ENCODE measurements at regions not wholly inside any gene's neighbourhood (a gene's known extent, or its start where the extent isn't known, plus 50 kb on each side); places are given as distances from the start of the nearest gene placed in this dataset.

DNA sequence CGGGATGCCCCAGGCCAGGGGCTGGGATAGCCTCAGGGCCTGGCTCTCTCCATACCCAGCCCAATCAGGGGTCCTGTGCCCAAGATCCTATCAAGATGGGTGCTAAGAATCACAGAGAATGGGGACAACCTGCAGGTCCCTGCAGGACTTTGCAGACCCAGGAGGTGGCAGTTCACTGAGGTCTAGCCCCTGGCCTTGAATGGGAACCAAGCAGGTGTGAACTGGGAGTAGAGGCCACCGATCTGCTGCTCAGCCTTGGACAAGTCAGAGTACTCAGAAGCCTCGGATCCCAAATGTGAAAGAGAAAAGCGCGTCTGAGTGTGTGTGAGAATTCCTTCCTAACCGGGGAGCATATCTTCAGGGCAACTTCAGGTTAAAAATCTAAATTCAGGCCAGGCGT, 76.2 kb downstream of the ARL6IP4 start:
- H3K36me3 ChIP-seq (ENCODE audit: insufficient read depth, low read length) = no peaks in the 10 kb centered on the region
- peaks cover 1% of the 10 kb centered on the region for H3K27me3 Mint-ChIP-seq (ENCODE audit: low read depth, unreplicated experiment)

DNA sequence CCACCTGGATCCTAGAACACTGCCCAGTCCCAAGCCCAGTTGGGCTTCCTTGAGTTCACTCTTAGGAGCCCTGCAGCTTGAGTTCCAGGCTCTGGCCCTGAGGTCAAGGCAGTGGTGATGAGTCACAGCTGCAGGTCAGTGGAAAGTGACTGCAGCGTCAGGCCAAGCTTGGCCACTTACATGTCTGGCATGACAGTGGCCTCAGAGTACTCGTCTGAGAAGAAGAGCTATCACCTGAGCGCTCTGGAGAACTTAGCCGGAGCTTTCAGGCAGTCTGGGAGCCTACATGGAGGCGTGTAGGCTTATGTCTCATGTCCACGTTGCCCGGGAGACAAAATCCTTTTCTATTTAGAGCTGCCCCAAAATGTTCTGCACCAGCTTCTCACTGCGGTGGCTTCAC, 75.6 kb downstream of the ARL6IP4 start:
- FAIRE-seq = no peak
- TF ChIP-seq, protein P1, sequence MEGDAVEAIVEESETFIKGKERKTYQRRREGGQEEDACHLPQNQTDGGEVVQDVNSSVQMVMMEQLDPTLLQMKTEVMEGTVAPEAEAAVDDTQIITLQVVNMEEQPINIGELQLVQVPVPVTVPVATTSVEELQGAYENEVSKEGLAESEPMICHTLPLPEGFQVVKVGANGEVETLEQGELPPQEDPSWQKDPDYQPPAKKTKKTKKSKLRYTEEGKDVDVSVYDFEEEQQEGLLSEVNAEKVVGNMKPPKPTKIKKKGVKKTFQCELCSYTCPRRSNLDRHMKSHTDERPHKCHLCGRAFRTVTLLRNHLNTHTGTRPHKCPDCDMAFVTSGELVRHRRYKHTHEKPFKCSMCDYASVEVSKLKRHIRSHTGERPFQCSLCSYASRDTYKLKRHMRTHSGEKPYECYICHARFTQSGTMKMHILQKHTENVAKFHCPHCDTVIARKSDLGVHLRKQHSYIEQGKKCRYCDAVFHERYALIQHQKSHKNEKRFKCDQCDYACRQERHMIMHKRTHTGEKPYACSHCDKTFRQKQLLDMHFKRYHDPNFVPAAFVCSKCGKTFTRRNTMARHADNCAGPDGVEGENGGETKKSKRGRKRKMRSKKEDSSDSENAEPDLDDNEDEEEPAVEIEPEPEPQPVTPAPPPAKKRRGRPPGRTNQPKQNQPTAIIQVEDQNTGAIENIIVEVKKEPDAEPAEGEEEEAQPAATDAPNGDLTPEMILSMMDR (IDR thresholded peaks at IDR 0.05; ENCODE audit: insufficient read depth, low read depth, low read length) = no peak
- TF ChIP-seq EZH2 (IDR thresholded peaks at IDR 0.05; ENCODE audit: insufficient read depth, low read length) = no peak
- H3K9me3 Mint-ChIP-seq (ENCODE audit: unreplicated experiment) = peaks cover 4% of the 10 kb centered on the region

More for the DNA sequence above, 76.2 kb downstream of the ARL6IP4 start:
- no peak overlapping the region for H3K27ac ChIP-seq (ENCODE audit: low read depth, low read length)
- H3K79me2 ChIP-seq (ENCODE audit: insufficient read depth, low read length) = no peaks in the 10 kb centered on the region
- H2AFZ ChIP-seq (ENCODE audit: low read depth, low read length) = no peak overlapping the region
- no peaks in the 10 kb centered on the region for H3K27me3 ChIP-seq (ENCODE audit: insufficient read depth, low read length)
- Mint-ChIP-seq H3K36me3 (ENCODE audit: low read depth, unreplicated experiment) (peaks cover 3% of the 10 kb centered on the region), H3K4me1 (ENCODE audit: low read depth, unreplicated experiment) (peaks cover 7% of the 10 kb centered on the region), H3K9me3 (ENCODE audit: unreplicated experiment) (peaks cover 4% of the 10 kb centered on the region), H3K27ac (ENCODE audit: unreplicated experiment) (no peak overlapping the region), H3K4me3 (ENCODE audit: unreplicated experiment) (no peak overlapping the region)
- no peaks in the 10 kb centered on the region for H3K9me3 ChIP-seq (ENCODE audit: insufficient read depth, low read depth, low read length)
- H3K9ac ChIP-seq (ENCODE audit: low read length) = no peak overlapping the region
- no peak overlapping the region for H3K4me3 ChIP-seq (ENCODE audit: insufficient read depth, low read depth, low read length)
- peaks cover 6% of the 10 kb centered on the region for H3K4me1 ChIP-seq (ENCODE audit: insufficient read depth, low read length)
- peaks cover 43% of the 10 kb centered on the region for H4K20me1 ChIP-seq (ENCODE audit: insufficient read depth, low read length)
- DNase-seq (ENCODE audit: low read depth) = no peak
- FAIRE-seq = no peak
- TF ChIP-seq EZH2 (IDR thresholded peaks at IDR 0.05; ENCODE audit: insufficient read depth, low read length) = no peak
- TF ChIP-seq, protein P1 (IDR thresholded peaks at IDR 0.05; ENCODE audit: insufficient read depth, low read depth, low read length) = no peak
- no peak overlapping the region for H3K4me2 ChIP-seq (ENCODE audit: low read length)

DNA sequence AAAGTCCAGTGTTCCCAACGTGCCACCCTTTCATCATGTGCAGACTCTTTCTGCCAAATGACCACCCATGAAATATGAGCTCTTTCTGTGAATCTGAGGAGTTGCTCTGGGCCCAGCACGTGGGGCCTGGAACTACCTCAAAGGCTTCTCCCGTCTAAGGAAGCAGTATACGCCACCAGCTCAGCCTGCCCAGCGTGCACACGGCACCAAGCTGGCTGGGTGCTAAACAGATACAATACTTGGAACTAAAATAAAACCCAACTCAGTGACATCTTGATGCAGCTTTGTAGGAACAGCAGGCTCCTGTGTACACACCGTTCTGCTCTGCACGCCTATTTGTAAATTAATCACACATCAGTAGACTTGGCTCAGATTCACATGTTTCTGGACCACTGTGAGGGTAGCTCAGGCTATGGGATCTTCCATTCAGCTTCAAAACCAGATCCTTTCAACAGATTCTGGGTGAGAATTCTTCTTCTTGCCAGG, 74.8 kb downstream of the ARL6IP4 start:
- H3K27ac ChIP-seq (ENCODE audit: low read depth, low read length) = no peak overlapping the region
- no peak for DNase-seq (ENCODE audit: low read depth)
- H3K4me1 Mint-ChIP-seq (ENCODE audit: low read depth, unreplicated experiment) = peaks cover 7% of the 10 kb centered on the region
- no peak overlapping the region for H3K4me2 ChIP-seq (ENCODE audit: low read length)
- H3K4me3 ChIP-seq (ENCODE audit: insufficient read depth, low read depth, low read length) = no peak overlapping the region
- no peak overlapping the region for H3K9ac ChIP-seq (ENCODE audit: low read length)
- H3K9me3 Mint-ChIP-seq (ENCODE audit: unreplicated experiment) = peaks cover 4% of the 10 kb centered on the region
- peaks cover 1% of the 10 kb centered on the region for H3K27me3 Mint-ChIP-seq (ENCODE audit: low read depth, unreplicated experiment)
- no peaks in the 10 kb centered on the region for H3K79me2 ChIP-seq (ENCODE audit: insufficient read depth, low read length)
- peaks cover 36% of the 10 kb centered on the region for H4K20me1 ChIP-seq (ENCODE audit: insufficient read depth, low read length)
- H3K36me3 Mint-ChIP-seq (ENCODE audit: low read depth, unreplicated experiment) = peaks cover 3% of the 10 kb centered on the region
- H2AFZ ChIP-seq (ENCODE audit: low read depth, low read length) = no peak overlapping the region
- no peaks in the 10 kb centered on the region for H3K27me3 ChIP-seq (ENCODE audit: insufficient read depth, low read length)
- no peaks in the 10 kb centered on the region for H3K36me3 ChIP-seq (ENCODE audit: insufficient read depth, low read length)
- peaks cover 9% of the 10 kb centered on the region for H3K4me1 ChIP-seq (ENCODE audit: insufficient read depth, low read length)
- TF ChIP-seq, protein P1 (IDR thresholded peaks at IDR 0.05; ENCODE audit: insufficient read depth, low read depth, low read length) = no peak
- TF ChIP-seq EZH2 (IDR thresholded peaks at IDR 0.05; ENCODE audit: insufficient read depth, low read length) = no peak
- no peak for FAIRE-seq
- no peaks in the 10 kb centered on the region for H3K9me3 ChIP-seq (ENCODE audit: insufficient read depth, low read depth, low read length)
- no peak overlapping the region for H3K27ac Mint-ChIP-seq (ENCODE audit: unreplicated experiment)
- H3K4me3 Mint-ChIP-seq (ENCODE audit: unreplicated experiment) = no peak overlapping the region

More for the DNA sequence above, 75.6 kb downstream of the ARL6IP4 start:
- peaks cover 3% of the 10 kb centered on the region for H3K36me3 Mint-ChIP-seq (ENCODE audit: low read depth, unreplicated experiment)
- Histone ChIP-seq H3K27ac (ENCODE audit: low read depth, low read length) (no peak overlapping the region), H3K4me2 (ENCODE audit: low read length) (no peak overlapping the region), H3K4me3 (ENCODE audit: insufficient read depth, low read depth, low read length) (no peak overlapping the region), H3K79me2 (ENCODE audit: insufficient read depth, low read length) (no peaks in the 10 kb centered on the region), H3K27me3 (ENCODE audit: insufficient read depth, low read length) (no peaks in the 10 kb centered on the region), H3K9me3 (ENCODE audit: insufficient read depth, low read depth, low read length) (no peaks in the 10 kb centered on the region), H3K4me1 (ENCODE audit: insufficient read depth, low read length) (peaks cover 6% of the 10 kb centered on the region), H3K36me3 (ENCODE audit: insufficient read depth, low read length) (no peaks in the 10 kb centered on the region), H2AFZ (ENCODE audit: low read depth, low read length) (no peak overlapping the region), H3K9ac (ENCODE audit: low read length) (no peak overlapping the region), H4K20me1 (ENCODE audit: insufficient read depth, low read length) (peaks cover 37% of the 10 kb centered on the region)
- peak overlapping the region; percentile 23 for H3K27ac Mint-ChIP-seq (ENCODE audit: unreplicated experiment)
- peaks cover 7% of the 10 kb centered on the region for H3K4me1 Mint-ChIP-seq (ENCODE audit: low read depth, unreplicated experiment)
- H3K27me3 Mint-ChIP-seq (ENCODE audit: low read depth, unreplicated experiment) = peaks cover 1% of the 10 kb centered on the region
- no peak for DNase-seq (ENCODE audit: low read depth)
- H3K4me3 Mint-ChIP-seq (ENCODE audit: unreplicated experiment) = no peak overlapping the region

All from astrocyte (in vitro differentiated cells and primary cell).